ENCODE measurements at regions not wholly inside any gene's neighbourhood (a gene's known extent, or its start where the extent isn't known, plus 50 kb on each side); places are given as distances from the start of the nearest gene placed in this dataset.

- peaks cover 0 to 2% (median 0%) of the 10 kb centered on the region in 4 donors for H3K4me1 ChIP-seq (ENCODE audit: control insufficient read depth in 4 of 4, insufficient read depth in 4 of 4, low read length in 3 of 4)
- TF ChIP-seq HNF4G (IDR thresholded peaks at IDR 0.05) (no peak), FOXA1 (IDR thresholded peaks at IDR 0.05) (no peak), GABPA (IDR thresholded peaks at IDR 0.05 in 1 of 2, conservative IDR thresholded peaks at IDR 0.05 in 1 of 2) (no peak), SP1 (IDR thresholded peaks at IDR 0.05) (no peak), RAD21 (IDR thresholded peaks at IDR 0.05) (no peak), NR2F2 (IDR thresholded peaks at IDR 0.05) (no peak), HNF4A (conservative IDR thresholded peaks at IDR 0.05) (no peak), FOXA2 (IDR thresholded peaks at IDR 0.05) (no peak), RXRA (IDR thresholded peaks at IDR 0.05) (no peak), MAX (IDR thresholded peaks at IDR 0.05) (no peak), JUND (IDR thresholded peaks at IDR 0.05) (no peak), TAF1 (conservative IDR thresholded peaks at IDR 0.05) (no peak), EGR1 (IDR thresholded peaks at IDR 0.05; ENCODE audit: low read depth in 2 of 2) (no peak)
- TF ChIP-seq, protein P1, sequence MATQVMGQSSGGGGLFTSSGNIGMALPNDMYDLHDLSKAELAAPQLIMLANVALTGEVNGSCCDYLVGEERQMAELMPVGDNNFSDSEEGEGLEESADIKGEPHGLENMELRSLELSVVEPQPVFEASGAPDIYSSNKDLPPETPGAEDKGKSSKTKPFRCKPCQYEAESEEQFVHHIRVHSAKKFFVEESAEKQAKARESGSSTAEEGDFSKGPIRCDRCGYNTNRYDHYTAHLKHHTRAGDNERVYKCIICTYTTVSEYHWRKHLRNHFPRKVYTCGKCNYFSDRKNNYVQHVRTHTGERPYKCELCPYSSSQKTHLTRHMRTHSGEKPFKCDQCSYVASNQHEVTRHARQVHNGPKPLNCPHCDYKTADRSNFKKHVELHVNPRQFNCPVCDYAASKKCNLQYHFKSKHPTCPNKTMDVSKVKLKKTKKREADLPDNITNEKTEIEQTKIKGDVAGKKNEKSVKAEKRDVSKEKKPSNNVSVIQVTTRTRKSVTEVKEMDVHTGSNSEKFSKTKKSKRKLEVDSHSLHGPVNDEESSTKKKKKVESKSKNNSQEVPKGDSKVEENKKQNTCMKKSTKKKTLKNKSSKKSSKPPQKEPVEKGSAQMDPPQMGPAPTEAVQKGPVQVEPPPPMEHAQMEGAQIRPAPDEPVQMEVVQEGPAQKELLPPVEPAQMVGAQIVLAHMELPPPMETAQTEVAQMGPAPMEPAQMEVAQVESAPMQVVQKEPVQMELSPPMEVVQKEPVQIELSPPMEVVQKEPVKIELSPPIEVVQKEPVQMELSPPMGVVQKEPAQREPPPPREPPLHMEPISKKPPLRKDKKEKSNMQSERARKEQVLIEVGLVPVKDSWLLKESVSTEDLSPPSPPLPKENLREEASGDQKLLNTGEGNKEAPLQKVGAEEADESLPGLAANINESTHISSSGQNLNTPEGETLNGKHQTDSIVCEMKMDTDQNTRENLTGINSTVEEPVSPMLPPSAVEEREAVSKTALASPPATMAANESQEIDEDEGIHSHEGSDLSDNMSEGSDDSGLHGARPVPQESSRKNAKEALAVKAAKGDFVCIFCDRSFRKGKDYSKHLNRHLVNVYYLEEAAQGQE (IDR thresholded peaks at IDR 0.05), result no peak
- TF ChIP-seq, protein P2, sequence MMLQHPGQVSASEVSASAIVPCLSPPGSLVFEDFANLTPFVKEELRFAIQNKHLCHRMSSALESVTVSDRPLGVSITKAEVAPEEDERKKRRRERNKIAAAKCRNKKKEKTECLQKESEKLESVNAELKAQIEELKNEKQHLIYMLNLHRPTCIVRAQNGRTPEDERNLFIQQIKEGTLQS (IDR thresholded peaks at IDR 0.05), result no peak
- TF ChIP-seq, protein P3, sequence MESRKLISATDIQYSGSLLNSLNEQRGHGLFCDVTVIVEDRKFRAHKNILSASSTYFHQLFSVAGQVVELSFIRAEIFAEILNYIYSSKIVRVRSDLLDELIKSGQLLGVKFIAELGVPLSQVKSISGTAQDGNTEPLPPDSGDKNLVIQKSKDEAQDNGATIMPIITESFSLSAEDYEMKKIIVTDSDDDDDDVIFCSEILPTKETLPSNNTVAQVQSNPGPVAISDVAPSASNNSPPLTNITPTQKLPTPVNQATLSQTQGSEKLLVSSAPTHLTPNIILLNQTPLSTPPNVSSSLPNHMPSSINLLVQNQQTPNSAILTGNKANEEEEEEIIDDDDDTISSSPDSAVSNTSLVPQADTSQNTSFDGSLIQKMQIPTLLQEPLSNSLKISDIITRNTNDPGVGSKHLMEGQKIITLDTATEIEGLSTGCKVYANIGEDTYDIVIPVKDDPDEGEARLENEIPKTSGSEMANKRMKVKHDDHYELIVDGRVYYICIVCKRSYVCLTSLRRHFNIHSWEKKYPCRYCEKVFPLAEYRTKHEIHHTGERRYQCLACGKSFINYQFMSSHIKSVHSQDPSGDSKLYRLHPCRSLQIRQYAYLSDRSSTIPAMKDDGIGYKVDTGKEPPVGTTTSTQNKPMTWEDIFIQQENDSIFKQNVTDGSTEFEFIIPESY (IDR thresholded peaks at IDR 0.05), result no peak
- TF ChIP-seq, protein P4, sequence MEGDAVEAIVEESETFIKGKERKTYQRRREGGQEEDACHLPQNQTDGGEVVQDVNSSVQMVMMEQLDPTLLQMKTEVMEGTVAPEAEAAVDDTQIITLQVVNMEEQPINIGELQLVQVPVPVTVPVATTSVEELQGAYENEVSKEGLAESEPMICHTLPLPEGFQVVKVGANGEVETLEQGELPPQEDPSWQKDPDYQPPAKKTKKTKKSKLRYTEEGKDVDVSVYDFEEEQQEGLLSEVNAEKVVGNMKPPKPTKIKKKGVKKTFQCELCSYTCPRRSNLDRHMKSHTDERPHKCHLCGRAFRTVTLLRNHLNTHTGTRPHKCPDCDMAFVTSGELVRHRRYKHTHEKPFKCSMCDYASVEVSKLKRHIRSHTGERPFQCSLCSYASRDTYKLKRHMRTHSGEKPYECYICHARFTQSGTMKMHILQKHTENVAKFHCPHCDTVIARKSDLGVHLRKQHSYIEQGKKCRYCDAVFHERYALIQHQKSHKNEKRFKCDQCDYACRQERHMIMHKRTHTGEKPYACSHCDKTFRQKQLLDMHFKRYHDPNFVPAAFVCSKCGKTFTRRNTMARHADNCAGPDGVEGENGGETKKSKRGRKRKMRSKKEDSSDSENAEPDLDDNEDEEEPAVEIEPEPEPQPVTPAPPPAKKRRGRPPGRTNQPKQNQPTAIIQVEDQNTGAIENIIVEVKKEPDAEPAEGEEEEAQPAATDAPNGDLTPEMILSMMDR (IDR thresholded peaks at IDR 0.05; ENCODE audit: low read depth, low read length, missing input control), result no peak
- H3K36me3 ChIP-seq (ENCODE audit: control insufficient read depth in 4 of 4, insufficient read depth in 3 of 4, low read depth in 1 of 4, low read length in 3 of 4), result no peaks in the 10 kb centered on the region
- H3K9me3 ChIP-seq (ENCODE audit: control insufficient read depth in 4 of 4, low read length in 3 of 4), result no peaks in the 10 kb centered on the region
- DNase-seq (ENCODE audit: low spot score), result no peak
- no peak overlapping the region for H3K4me3 ChIP-seq (ENCODE audit: low read depth in 1 of 3, low read length in 3 of 3)
- no peaks in the 10 kb centered on the region for H3K27me3 ChIP-seq (ENCODE audit: control insufficient read depth in 4 of 4, insufficient read depth in 4 of 4, low read length in 3 of 4)
- H3K27ac ChIP-seq (ENCODE audit: low read depth in 1 of 2, low read length in 2 of 2), result no peak overlapping the region
- H3K9ac ChIP-seq (ENCODE audit: low read depth in 1 of 2, low read length in 2 of 2), result no peak overlapping the region
- WGBS, result 62% methylated on average over 4 of the region's 4 CpGs
These were observed 160.1 kb upstream of the NFIA start for GRCh38 chr1:60922304-60922703.

DNA sequence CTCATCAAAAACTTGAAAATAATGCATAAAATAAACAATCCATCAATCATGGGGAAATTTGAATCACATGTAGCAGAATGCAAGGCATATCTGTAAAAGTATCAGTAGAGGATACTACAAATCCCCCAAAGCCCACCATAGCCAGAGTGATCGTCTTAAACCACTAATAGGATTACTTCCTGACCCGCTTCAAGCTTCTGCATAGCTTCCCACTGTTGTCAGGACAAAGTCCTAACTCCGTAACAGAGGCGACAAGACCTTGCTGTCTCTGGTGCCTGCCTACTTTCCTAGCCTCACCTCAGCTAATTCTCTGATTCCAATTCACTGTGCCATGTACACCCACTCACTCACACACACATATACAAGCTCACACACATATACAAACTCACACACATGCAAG lies 161.2 kb upstream of the NFIA start:
- H3K9me3 ChIP-seq (ENCODE audit: control insufficient read depth in 4 of 4, low read length in 3 of 4), result no peaks in the 10 kb centered on the region
- H3K36me3 ChIP-seq (ENCODE audit: control insufficient read depth in 4 of 4, insufficient read depth in 3 of 4, low read depth in 1 of 4, low read length in 3 of 4), result no peaks in the 10 kb centered on the region
- no peak for DNase-seq (ENCODE audit: low spot score)
- no peak overlapping the region for H3K27ac ChIP-seq (ENCODE audit: low read depth in 1 of 2, low read length in 2 of 2)
- no peaks in the 10 kb centered on the region for H3K27me3 ChIP-seq (ENCODE audit: control insufficient read depth in 4 of 4, insufficient read depth in 4 of 4, low read length in 3 of 4)
- H3K4me1 ChIP-seq (ENCODE audit: control insufficient read depth in 4 of 4, insufficient read depth in 4 of 4, low read length in 3 of 4), result peaks cover 0 to 2% (median 0%) of the 10 kb centered on the region in 4 donors
- 82% methylated on average over 4 of the region's 4 CpGs for whole genome bisulfite sequencing
- no peak overlapping the region for H3K4me3 ChIP-seq (ENCODE audit: low read depth in 1 of 3, low read length in 3 of 3)
- H3K9ac ChIP-seq (ENCODE audit: low read depth in 1 of 2, low read length in 2 of 2), result no peak overlapping the region
- TF ChIP-seq, protein P2 (IDR thresholded peaks at IDR 0.05), result no peak
- TF ChIP-seq FOXA1 (IDR thresholded peaks at IDR 0.05) (no peak), HNF4A (conservative IDR thresholded peaks at IDR 0.05) (no peak), SP1 (IDR thresholded peaks at IDR 0.05) (no peak), YY1 (IDR thresholded peaks at IDR 0.05) (no peak), GABPA (IDR thresholded peaks at IDR 0.05 in 1 of 2, conservative IDR thresholded peaks at IDR 0.05 in 1 of 2) (no peak), EGR1 (IDR thresholded peaks at IDR 0.05; ENCODE audit: low read depth in 2 of 2) (no peak), JUND (IDR thresholded peaks at IDR 0.05) (no peak), TAF1 (conservative IDR thresholded peaks at IDR 0.05) (no peak), FOXA2 (IDR thresholded peaks at IDR 0.05) (no peak), RXRA (IDR thresholded peaks at IDR 0.05) (no peak), MAX (IDR thresholded peaks at IDR 0.05) (no peak)
- TF ChIP-seq, protein P3 (IDR thresholded peaks at IDR 0.05), result no peak
